Bone marrow (tissue), 2 donors: ENCODE measurements at regions not wholly inside any gene's neighbourhood (a gene's known extent, or its start where the extent isn't known, plus 50 kb on each side); places are given as distances from the start of the nearest gene placed in this dataset.
"Not testable (repeated sequence)": the region's sequence is repeated elsewhere in the genome, so short reads cannot be mapped to it uniquely, and the experiment has no call there.

ENCODE experiments used
- DNase-seq, 2 donors: peaks; one replicate each; lab custom pipeline; 2025; lab: John Stamatoyannopoulos, UW

- DNase-seq, result no peak
These were observed 493.5 kb downstream of the SETD4 start for GRCh38 chr21:35566874-35567273.

DNA sequence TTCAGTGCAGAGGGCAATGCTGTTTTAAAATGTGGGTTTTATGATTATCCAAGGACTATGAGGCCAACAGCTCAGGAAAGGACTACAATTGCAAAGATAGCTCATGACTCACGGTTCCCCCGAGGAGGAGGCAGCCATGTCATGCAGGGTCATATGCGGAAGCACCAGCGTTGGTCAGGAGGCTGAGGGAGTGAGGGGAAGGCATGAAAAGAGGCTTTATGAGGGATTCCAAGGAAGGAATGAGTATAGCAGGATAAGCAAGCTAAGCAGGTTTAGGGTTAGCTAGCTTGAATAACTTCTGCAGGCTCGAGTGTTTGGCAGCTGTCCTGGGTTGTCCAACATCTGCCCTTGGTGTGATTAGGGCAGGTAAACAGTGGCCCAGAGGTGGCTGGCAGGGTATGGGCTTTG lies 495.1 kb downstream of the SETD4 start:
- DNase-seq, result peak in 1 of 2 donors; percentile 74

GRCh38 chr21:35563885-35564451 lies 496.4 kb downstream of the SETD4 start:
- peak in 1 of 2 donors; percentile 51 for DNase-seq

DNA sequence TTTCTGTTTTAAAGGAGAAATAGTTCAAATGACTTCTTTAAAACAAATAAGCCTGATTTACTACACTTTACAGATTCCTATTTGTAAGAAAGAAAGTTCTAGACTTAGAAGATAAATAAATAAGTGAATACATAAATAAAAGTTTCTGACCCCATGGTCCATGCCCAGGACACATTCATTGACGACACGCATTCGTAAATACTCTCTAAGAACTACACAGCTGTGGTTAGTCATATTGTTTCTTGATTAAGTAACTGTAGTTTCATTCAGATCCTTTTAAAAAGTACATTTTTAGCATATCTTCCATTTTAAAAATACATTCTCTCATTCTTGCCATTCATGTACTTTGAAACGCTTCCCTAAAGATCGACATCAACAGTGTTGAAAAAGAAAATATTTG lies 497.4 kb downstream of the SETD4 start:
- no peak for DNase-seq

DNA sequence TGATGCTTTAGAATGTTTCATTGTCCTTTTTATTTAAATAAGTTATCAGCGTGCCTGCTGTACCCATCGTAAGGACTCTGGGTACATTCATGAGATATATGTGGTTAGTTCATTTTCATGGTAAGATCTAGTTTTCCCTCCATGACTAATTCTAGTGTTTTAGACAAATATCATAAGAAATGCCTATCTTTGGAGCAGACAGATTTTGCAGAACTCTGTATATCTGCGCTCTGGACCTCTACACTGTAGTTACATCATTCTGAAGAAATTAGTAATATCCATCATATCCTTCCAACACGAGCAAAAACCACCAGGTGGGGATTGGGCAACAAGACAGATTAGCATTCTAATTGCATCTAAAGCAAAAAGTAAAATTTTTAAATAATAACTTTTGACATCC lies 499.2 kb downstream of the SETD4 start:
- no peak for DNase-seq

GRCh38 chr21:35559829-35560225 lies 500.5 kb downstream of the SETD4 start:
- no peak for DNase-seq

- DNase-seq, result no peak
These were observed 501.0 kb downstream of the SETD4 start for GRCh38 chr21:35559128-35559828.

DNA sequence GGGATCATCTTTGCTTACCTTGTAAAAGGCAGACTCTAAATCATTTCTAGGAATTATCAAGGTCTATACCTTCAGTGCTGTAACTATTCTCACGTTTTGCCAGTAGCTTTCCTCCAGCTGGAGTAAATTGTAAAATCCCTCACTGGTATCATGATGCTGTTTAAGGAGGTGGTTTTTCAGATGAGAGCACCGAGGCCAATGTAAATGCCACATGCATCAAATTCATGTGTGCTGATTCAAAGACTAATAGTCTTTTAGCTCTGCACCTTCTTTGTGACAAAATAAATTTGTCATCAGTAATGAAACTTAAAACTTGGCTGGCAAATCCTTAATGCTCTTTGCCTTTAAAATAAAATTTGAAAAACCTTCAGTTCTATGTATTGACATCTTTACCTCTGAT lies 503.8 kb downstream of the SETD4 start:
- DNase-seq, result no peak

GRCh38 chr21:35552483-35552882 lies 503.4 kb upstream of the RUNX1 start:
- DNase-seq, result not testable (repeated sequence)

DNA sequence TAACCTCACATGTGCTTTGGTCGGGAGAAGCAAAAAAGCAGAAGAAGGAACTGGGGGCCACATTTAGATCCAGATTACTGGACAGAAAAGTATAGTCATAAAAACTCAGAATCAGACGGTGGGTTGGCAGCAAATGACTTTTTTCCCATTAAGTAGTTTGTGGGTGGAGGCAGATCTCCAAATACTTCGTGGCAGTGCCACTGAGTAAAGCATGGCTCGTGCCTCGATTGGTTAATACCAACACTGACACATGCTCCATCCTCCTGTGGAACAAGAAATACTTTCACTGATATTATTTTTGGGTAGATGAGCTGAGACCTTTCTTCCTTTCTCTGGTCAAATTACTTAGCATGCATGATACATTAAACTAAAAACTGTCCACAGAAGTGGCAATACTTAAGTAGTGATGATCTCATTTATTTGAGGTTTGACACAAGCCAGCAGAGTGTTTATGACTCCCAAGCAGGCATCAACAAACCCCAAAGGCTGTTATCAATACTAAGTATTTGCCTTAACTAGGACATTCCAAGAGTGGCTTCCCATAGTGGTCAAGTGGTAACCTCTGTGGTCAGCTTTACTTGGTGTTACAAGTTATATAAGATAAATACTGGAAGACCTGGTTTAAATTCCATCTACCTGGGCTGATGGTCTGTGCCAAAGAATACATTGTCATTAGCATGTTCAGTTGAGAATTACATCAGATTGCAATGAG lies 500.0 kb upstream of the RUNX1 start:
- no peak for DNase-seq

DNA sequence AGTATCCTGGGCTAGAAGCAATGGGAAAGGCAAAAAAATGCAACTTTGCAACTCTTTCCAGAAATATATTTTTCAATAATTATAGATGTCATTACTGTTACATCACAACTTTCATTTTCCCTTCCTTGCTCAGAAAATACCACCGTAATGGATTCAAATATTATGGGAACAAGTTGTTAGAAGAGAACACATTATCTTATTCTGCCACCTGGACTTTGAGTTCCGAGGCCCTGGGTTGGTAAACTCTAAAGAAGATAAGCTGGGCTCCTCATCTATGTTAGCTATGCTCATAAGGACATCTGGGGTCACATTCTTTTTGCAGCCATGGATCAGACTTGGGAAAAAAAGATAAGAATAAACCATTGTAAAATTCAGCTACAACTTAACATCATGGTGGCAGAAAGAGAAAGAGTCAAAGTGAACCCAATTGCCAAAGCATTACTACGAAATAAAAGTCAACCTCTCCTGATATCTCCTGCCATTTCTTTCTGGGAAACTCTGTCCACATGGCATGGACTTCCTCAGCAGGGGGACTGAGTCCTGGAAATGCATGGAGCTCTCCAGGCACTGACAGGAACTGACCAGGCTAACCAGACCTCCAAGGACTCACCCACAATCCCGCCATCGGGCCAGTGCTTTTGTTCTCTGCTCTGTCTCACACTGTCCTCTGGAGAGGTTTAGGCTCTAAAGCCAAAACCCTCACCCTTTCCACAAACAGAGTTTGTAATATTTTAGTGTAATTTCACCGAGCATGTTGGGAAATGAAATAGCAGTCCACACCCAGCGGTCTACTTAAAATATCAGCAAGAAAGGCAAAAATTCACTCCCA lies 499.1 kb upstream of the RUNX1 start:
- DNase-seq, result no peak

- no peak for DNase-seq
These were observed 494.6 kb upstream of the RUNX1 start for GRCh38 chr21:35543746-35544145.

GRCh38 chr21:35540950-35541638 lies 492.0 kb upstream of the RUNX1 start:
- no peak for DNase-seq

- DNase-seq, result no peak
These were observed 489.3 kb upstream of the RUNX1 start for GRCh38 chr21:35538386-35538785.

GRCh38 chr21:35537604-35538003 lies 488.5 kb upstream of the RUNX1 start:
- DNase-seq, result no peak

DNA sequence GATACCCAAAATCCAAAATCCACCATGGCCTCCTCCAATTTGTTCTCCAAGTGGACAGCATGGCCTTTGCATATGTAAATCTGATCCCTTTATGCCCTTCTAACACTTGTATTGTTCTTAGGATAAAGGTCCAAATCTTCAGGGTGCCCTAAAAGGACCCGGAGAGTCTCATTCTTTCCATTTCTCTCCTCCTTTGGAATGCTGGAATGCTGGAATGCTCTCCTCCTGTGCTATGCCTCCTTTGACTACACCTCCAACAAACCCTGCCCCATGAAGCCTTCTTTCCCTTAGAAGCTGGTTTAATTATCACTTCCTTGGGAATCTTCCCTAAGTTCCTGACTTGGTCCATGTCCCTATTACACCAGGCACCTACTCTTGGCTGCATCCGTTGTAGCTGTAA lies 484.8 kb upstream of the RUNX1 start:
- no peak for DNase-seq

DNA sequence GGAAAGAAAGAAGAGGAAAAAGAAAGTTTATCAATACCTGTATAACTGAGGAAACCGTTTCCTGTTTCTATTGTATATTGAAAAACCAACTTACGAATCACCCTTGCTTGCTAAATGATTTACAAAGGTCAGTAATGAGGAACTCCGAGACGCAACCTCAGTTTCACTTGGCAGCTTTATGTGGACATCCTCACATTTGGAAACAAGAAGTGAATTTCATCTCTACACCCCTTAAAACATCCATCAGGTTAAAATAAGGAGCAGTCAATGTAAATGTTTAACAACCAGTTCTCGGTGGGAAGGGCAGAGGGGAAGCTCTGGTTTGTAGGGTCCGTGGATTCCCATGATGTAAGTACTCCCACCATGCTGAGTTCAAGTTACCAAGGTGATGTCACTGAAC lies 481.7 kb upstream of the RUNX1 start:
- no peak for DNase-seq

GRCh38 chr21:35529171-35529863 lies 480.2 kb upstream of the RUNX1 start:
- DNase-seq, result peak in 1 of 2 donors; percentile 43

DNA sequence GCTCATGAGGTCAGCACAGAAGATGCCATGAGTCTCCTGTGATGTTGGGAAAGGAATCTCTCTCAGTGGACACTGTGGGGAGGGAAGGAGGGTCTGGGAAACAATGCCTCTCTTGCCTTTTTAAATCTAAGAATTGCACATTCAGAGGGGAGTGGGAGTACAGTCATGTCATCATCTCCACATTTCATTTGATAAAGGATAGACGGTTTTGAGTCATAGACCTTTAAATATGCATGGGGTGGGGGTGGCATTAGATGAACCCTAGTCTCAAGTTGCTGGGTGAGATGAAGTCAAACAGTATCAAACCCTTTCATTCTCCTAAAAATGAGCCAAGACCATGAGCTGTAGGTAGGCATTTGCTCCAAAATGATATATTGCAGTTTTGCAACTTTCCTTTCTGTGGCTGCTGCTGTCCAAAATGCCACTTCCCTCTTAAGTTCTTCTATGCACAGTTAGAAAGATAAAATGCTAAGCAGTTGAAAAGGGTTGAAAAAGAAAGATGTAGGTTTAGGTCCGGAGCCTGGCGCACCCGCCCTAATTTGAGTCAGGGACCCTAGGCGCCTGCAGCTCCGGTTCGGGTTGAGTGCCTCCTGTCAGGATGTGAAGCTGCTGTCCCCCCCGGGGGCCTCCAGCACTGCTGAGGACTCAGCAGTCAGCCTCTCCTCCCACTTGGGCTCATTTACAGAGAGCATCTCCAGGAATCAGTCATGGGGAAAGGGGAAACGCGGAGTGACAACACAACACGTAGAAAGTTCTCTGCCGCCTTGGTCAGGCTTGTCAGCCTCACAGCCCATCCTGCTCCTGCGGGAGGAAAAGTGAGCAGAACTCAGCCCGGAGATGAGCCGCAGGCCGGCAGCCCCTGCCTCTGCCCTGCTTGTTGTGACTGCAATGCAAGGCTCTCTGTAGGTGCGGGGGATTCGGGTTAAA lies 479.3 kb upstream of the RUNX1 start:
- DNase-seq, result peak; percentile 19 to 42

- DNase-seq, result no peak
These were observed 478.3 kb upstream of the RUNX1 start for GRCh38 chr21:35527358-35527757.
